GM18517 (cell line): ENCODE measurements at regions not wholly inside any gene's neighbourhood (a gene's known extent, or its start where the extent isn't known, plus 50 kb on each side); places are given as distances from the start of the nearest gene placed in this dataset.
"Not testable (repeated sequence)": the region's sequence is repeated elsewhere in the genome, so short reads cannot be mapped to it uniquely, and the experiment has no call there.

Experiments used
- ATAC-seq: cut with Tn5 transposase; IDR thresholded peaks from one replicate; pipeline ENCODE4 v1.9.1; 2021; ENCODE audit warnings: mild to moderate bottlenecking, moderate library complexity; ENCODE audit not compliant: unreplicated experiment

DNA sequence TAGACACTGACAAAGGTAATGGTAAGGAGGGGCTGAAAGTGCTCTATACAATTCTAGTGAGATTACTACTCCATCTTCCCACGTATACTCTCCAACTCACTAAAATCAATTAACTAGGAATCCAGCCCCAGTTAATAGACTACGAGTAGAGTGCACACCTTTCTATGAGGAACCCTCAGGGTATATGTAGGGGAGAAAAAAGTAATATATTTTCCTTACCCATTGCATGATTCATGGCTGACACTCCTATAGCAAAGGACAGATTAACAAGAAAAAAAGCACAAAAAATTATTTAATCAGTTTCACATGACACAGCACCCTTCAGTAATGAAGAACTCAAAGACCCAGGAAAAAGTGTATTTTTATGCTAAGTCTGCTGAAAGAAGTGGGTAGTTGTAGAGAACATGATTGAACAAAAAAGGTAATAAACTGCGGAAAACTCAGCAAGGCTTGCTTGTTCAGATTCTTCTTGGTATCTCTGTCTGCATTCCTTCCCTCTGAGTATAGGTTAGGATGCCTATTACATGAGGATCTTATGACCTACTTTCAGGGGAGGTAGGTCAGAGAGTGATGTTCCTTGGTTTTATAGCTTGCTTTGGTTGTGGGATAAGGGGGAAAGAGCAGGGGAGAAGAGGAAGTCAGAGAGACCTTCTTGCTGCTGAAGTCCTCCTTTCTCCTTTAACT, 342.0 kb upstream of the DLGAP1 start:
- ATAC-seq: no peak

DNA sequence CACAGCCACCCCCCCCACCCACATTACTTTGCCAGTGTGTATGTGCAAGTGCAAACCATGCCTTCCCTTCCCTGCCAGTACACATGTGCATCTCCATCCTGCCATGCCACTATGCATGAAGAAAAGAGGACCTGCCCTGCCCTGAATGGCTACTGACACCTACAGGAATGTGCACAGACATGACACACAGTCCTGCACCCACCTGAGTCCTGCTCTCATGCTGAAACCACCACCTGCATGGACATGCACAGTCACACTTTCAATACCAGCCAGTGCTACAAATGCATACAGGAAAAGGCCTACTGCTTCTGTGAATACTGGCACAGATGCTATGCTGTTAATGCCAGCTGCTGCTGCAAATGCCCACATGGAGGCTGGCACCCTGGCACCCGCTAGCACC, 334.4 kb upstream of the DLGAP1 start:
- ATAC-seq: no peak

DNA sequence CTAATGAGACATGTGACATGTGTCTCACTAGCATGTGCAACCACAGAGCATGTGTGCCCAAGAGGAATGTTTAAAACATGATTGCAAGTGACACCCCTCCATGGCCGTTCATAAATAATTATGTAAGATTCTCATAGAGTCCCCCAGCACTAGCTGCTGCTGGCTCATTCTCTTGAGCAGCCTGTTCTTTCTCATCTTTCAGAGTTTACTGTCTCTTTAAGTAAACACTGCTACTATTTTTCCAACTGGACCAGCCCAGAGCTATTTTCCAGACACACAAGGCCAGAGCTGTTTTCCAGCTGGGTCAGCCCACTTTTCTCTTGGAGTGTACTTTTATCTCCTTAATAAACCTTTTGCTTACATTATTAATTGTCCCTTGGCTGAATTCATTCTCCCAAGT, 326.8 kb upstream of the DLGAP1 start:
- no peak for ATAC-seq

DNA sequence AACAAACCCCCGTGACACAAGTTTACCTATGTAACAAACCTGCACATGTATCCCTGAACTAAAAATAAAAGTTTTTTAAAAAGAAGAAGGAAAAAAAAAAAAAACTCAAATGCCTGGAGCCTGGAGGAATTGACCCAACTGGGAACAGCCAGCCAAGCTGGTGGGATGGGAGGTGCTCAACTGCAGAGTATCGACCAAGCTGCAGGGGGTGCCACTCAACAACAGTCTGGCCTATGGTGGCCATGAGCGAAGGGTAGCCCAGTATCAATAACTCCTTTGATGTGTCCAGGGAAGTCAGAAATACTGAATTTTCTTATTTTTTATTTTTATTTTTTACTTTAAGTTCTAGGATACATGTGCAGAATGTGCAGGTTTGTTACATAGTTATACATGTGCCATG, 310.3 kb upstream of the DLGAP1 start:
- no peak for ATAC-seq

DNA sequence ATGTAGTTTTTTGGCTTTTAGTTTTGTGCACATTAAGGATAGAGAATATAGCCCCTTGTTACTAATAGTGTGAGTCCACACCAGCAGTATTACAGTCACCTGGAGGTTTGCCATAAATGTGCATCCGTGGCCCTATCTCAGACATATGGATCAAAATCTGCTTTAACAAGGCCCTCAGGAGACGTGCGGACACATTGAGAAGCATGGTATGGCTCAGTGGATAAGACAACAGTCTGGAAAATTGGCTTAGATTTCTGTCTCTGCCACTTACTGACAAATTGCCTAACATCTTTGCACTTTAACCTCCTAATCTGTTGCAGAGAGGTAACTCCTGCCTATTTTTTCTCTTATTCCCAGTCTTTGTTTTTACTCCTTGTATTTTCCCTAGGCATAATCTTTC, 307.2 kb upstream of the DLGAP1 start:
- ATAC-seq: no peak

DNA sequence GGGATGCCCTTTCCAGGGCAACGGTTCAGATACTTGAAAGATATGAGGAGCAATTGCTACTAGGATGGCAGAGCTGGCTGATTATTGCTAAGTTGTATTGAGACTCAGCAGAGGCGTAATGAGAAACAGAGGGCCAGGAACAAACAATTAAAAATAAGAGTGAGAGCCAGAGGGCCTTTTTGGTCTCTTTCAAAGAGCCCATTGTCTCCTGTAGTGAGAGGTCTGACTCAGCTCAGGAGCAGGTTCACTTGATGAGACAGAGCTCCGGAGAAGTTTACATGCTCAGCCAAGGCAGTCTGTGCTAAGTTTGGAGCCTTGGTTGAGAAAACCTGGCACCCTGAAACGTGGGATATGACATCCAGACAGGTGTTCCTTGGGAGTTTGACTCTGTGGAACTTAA, 303.9 kb upstream of the DLGAP1 start:
- ATAC-seq: no peak

DNA sequence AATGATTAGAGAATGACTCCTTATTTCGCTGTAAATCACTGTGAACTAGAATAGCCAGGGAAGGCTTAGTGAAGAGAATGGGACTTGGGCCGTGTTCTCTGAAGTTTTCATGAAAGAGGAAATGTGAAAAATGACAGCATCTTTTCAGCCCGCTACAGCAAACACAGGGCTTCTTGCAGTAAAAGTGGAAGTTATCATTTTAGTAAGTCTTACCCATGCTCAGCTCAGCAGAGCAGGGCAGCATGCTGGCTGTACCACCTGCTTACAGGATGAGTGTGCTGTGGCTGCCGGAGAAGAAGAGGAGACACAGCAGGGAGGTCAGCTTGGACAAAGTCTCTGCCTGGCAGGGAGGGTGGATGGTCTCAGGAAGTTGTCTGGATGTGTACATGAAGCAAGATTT, 300.7 kb upstream of the DLGAP1 start:
- no peak for ATAC-seq

DNA sequence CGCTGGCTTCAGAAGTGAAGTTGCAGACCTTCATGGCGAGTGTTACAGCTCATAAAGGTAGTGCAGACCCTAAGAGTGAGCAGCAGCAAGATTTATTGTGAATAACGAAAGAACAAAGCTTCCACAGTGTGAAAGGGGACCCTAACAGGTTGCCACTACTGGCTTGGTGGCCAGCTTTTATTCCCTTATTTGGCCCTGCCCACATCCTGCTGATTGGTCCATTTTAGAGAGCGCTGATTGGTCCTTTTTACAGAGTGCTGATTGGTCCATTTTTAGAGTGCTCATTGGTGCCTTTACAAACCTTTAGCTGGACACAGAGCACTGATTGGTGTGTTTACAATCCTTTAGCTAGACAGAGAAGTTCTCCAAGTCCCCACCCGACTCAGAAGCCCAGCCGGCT, 298.0 kb upstream of the DLGAP1 start:
- ATAC-seq: not testable (repeated sequence)

DNA sequence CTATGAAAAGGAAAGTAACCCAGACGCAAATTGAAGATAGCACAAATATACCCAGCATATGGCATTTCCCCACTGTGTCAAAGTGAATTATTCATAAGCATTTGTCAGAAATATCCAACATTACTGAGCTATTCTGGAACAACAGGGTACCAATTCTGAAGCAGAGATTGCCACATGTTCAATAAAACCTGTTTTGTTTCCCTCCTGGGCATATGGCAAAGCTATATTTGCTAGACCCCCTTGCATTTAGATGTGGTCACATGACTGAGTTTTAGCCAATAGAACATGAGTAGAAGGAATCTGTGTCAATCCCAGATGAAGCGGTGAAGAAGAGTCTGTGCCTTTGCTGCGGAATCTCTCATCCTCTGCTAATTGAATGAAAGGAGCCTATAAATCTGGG, 296.4 kb upstream of the DLGAP1 start:
- ATAC-seq: no peak

DNA sequence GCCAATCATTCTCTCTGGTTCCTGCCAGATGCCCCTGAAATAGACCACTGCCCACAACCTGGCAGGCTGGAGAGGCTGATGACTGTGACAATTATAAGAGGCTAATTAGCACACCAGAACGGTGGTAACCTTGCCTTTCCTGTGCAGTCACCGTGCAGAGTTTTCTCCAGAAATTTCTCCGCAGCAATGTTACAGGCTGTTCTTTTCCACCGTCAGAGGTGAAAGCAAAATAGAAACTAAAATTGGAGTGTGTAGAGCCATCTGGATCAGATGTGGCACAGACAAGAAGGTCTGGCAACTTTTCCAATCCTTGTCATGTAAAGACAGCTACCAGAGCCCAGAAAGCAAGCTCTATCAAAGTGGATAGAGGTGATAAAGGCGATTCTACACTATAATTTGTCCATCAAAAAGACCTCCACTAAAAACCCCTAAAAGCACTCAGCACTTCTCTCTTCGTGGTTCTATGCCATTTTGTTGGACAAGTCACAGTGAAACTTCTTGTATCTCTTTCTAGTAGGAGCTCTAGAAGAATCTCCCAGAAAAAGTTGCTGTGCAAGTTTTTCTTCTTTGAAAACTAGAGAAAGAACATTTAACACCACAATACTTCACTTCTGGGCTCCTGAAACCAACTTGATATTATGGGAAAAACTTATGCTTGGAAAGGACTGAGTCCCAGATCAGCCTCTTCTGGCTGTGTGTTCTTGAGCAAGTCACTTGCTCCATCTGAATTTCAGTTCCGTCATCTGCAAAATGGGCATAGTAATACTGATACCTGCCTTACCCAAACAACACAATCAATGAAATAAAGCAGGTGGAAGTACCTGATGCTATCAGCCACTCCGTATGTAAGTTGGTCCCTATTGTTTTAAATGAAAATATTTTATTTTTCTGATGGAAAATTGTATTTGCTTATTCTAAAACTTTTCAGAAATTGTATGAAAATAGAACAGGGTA, 295.6 kb upstream of the DLGAP1 start:
- no peak for ATAC-seq

DNA sequence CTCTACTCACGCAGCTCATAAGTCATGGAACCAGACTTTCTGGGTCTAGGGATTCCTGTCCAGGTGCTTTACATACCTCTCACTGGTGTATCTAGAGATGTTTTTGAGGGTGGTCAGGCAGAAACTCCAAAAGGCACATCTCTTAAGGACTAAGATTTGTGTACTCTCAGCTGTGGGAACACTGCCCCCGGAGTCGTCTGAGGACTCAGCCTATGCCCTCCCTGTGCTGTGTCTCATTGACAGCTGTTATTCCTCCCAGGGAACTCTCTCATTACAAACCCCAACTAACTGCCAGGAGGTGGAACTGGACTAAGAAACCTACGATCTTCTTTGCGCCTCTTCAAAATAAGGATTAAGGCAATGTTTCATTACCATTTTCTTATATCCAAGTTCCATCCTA, 293.9 kb upstream of the DLGAP1 start:
- ATAC-seq: no peak

DNA sequence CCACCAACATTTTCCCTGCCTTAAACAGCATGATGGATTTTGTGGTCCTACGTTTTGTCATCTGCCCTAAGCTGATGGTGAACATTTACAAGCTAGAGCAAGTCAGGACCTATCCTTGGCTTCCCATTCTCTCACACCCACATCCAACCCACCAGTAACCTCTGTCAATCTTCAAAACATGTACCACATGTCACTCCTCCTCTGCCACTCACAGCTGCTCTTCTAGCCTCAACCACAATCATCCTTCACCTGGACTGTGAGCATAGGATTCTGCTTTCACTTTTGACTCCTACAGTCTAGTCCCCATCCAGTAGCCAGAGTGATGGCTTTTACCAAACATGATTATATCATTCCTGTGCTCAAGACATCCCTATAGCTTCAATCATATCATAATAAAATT, 279.8 kb upstream of the DLGAP1 start:
- no peak for ATAC-seq

DNA sequence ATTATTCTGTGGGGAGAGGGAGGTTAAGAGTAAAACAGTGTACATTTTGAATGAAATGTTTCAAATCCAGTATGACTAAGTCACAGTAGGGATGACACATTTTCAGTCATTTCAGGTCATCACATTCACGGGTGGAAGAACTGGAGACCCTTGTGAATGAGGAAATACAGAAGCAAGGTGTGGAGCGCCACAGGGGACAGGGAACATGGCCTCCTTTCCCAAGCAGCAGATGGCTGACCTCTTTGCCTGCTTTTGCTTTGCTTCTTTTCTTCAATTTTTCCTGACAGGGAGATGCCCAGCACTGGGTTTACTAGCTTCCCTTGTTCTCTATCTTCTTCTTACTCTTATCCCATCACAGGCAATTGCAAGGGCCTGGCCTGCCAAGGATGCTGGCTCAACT, 278.9 kb upstream of the DLGAP1 start:
- ATAC-seq: no peak

DNA sequence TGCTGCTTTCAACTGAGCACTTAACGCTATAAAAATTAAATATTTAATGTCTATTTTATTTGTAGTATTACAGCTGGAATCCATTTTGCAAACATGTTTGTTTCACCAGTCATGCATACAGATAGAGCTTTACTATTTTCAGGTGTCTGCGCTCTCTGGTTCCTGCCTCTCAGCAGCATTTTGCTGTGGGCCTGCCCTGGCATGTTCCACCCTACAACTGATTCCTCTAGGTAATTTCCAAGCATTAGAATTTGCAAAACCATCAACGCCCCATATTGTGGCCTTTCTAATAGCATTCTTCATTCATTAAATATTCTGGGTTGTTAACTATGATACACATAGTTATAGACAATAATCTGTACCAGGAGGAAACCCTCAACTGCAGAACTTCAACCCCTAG, 266.4 kb upstream of the DLGAP1 start:
- ATAC-seq: no peak

DNA sequence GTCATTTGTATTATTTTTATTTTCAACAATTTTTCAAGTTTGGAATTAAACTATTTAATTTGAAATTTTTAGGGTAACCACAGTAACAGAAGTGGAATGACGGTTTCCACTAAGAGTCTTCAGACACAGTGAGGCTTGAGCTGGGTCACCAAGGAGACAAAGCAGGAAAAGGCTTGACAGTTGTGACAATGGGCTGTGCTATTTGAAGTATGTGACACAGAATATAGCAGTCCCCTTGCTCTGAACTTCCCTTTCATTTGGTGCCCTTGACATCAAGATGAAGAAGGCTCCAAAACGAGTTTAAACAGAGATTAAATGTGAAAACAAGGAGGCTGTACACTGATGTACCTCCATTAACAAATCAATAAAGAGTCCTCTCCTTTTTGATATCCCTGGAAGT, 265.4 kb upstream of the DLGAP1 start:
- ATAC-seq: no peak

DNA sequence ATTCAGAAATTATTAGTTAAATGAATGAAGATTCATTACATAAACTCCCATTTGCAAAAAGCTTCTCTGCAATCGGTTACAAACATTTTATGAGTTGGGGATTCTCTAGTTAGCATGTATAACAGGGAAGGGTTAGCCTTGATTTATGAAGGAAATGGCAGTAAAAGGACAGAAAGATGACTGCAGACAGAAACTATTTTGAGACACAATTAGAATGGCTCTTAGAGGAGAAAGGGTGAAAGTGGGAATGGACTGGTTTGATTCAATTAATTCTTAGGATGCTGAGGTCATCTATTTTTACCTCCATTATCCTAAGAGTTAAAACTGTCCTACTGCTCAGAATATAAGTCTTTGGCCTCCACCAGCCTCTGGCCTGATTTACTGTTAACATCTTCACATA, 250.8 kb upstream of the DLGAP1 start:
- no peak for ATAC-seq

DNA sequence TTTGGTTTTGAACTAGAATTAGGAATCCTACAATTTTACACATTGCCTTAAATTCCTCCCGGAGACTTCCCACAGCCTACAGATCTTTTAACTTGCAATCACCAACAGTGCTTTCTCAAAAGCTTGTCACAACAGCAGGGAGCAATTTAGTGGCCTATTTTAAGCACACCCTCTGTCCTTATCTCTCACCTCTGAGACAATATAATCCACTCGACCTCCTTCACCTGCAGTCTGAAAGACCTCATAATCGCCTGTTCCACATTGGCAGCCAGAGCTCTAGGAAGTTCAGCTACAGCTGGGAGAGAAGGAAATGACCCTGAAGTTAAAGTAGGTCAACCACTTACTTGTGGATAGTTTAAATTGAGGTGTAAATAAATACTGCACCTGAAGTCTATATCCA, 249.7 kb upstream of the DLGAP1 start:
- no peak for ATAC-seq

DNA sequence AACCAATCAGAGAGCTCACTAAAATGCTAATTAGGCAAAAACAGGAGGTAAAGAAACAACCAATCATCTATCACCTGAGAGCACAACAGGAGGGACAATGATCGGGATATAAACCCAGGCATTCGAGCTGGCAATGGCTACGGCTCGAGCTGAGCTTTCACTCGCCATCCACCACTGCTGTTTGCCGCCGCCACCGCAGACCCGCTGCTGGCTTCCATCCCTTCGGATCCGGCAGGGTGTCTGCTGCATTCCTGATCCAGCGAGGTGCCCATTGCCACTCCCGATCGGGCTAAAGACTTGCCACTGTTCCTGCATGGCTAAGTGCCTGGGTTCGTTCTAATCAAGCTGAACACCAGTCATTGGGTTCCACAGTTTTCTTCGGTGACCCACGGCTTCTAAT, 236.7 kb upstream of the DLGAP1 start:
- no peak for ATAC-seq

DNA sequence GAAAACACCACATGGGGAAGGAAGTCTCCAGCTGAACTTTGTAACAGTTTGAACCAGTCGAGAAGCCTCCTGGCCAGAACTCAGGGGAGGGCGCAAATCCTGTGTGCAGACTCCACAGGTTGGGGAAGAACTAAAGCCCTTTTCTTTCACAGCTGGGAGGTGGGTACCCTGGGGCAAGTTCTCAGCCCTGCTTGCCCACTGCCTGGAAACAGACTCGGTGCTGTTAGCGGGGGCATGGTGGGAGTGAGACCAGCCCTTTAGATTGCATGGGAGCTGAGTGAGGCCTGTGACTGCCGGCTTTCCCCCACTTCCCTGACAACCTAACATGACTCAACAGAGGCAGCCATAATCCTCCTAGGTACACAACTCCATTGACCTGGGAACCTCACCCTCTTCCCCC, 223.6 kb upstream of the DLGAP1 start:
- not testable (repeated sequence) for ATAC-seq

DNA sequence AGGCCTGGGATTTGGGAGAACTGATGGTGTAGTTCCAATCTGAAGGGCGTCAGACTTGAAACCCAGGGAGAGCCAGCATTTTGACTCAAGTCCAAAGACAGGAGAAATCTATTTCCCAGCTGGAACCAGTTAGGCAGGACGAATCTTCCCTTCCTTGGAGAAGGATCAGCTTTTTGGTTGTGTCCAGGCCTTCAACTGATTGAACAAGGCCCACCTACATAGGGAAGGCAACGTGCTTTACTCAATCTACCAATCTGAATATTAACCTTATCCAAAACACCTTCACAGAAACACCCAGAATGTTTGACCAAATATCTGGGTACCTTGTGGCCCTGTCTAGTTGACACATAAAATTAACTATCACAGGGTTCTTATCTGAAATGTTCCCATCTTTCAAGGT, 221.9 kb upstream of the DLGAP1 start:
- no peak for ATAC-seq

DNA sequence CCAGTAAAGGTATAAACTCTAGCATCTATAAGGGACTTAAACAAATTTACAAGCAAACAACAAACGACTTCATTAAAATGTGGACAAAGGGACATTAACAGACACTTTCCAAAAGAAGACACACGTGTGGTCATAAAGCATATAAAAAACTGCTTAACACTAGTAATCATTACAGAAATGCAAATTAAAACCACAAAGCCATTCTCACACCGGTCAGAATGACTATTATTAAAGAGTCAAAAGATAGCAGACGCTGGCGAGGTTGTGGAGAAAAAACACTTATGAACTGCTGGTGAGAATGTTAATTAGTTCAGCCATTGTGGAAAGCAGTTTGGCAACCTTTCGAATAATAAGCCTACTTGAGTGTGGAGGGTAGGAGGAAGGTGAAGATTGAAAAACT, 217.1 kb upstream of the DLGAP1 start:
- no peak for ATAC-seq

DNA sequence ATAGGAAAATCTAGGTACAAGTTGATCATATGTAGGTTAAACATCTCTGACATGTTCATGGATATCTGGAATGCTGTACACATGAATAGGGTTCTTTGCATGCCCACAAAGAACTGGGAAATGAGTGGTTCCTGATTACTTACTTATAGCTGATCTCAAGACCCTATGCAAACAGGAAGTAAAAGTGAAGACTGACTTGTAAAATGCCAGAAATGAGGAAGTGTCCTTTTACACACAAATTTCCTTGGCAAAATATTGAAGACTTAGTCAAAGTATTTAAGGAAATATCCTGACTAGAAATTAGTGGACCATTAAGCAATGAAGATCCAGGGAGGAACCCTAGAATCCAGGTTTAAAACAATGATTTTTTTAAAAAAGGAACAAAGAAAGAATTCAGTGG, 203.7 kb upstream of the DLGAP1 start:
- ATAC-seq: no peak
